HCT116 (cell line): ENCODE measurements at regions not wholly inside any gene's neighbourhood (a gene's known extent, or its start where the extent isn't known, plus 50 kb on each side); places are given as distances from the start of the nearest gene placed in this dataset.

ENCODE experiments used
- ATAC-seq: fragments of 200-7000 bp; cut with Tn5 transposase; 2 replicates; pipeline ENCODE4 v1.9.1; 2020; ENCODE audit warnings: mild to moderate bottlenecking, moderate library complexity
- BruUV-seq: library from RNA; stranded (reverse); fragments of 400-500 nt; replicated peaks from 2 replicates; lab custom pipeline; 2021; lab: Mats Ljungman, UMichigan
- CTCF ChIA-PET: fragments of 300-600 bp; sonication (Branson Sonifier 250); formaldehyde crosslinking; loops from one replicate; lab custom pipeline; 2021; ENCODE audit warnings: antibody characterized with exemption; lab: Charles Lee
- POLR2A ChIA-PET: fragments of 300-600, 350-600 bp; sonication (Branson Sonifier 250); formaldehyde crosslinking; loops from one replicate; lab custom pipeline; 2021; ENCODE audit warnings: antibody characterized with exemption; lab: Charles Lee
- RAD21 ChIA-PET, 2 experiments: fragments of 300-600 bp; sonication (Branson Sonifier 250); formaldehyde crosslinking; loops; one replicate each; lab custom pipeline; 2023; ENCODE audit warnings: low total read pairs in 2 of 2; ENCODE audit not compliant: uncharacterized antibody in 2 of 2, unreplicated experiment in 2 of 2, low non-redundant PET in 1 of 2; lab: Charles Lee
- DNase-seq: peaks from one replicate; pipeline ENCODE4 v3.0.0-alpha.2; 2010; ENCODE audit warnings: low read depth, low spot score
- H2AFZ ChIP-seq: fragments of 200-600 bp; shearing (Covaris generic), sonication (generic); 2 replicates; pipeline ENCODE4 v1.6.1; 2017; ENCODE audit warnings: low read depth, mixed run types, mixed read lengths, antibody characterized with exemption, low read length; ENCODE audit not compliant: poor library complexity, severe bottlenecking
- H3K27ac ChIP-seq: 2 replicates; pipeline ENCODE4 v1.5.1; 2012; ENCODE audit warnings: low read depth, low read length
- H3K27me3 ChIP-seq: fragments of 200-600 bp; sonication (generic); 2 replicates; pipeline ENCODE4 v1.6.1; 2016; ENCODE audit warnings: mixed run types, low read length, mixed read lengths; ENCODE audit not compliant: insufficient read depth
- H3K36me3 ChIP-seq, 2 experiments: fragments of 200-500 bp in 1 of 2; fragments of 200-600 bp in 1 of 2; sonication (Bioruptor generic) in 1 of 2; sonication (generic) in 1 of 2; 2 replicates each; pipeline versions ENCODE4 v1.5.1 to v1.6.1; 2014 to 2016; ENCODE audit warnings: low read length in 2 of 2, inconsistent platforms in 1 of 2, mixed read lengths in 1 of 2, mixed run types in 1 of 2; ENCODE audit not compliant: insufficient read depth in 2 of 2, control insufficient read depth in 1 of 2
- H3K4me1 ChIP-seq, 2 experiments: fragments of 200-600 bp in 1 of 2; sonication (generic) in 1 of 2; 2 replicates each; pipeline versions ENCODE4 v1.5.1 to v1.6.1; 2012 to 2017; ENCODE audit warnings: low read length in 2 of 2, inconsistent platforms in 1 of 2, mild to moderate bottlenecking in 1 of 2, mixed read lengths in 1 of 2, mixed run types in 1 of 2, moderate library complexity in 1 of 2; ENCODE audit not compliant: insufficient read depth in 2 of 2, control insufficient read depth in 1 of 2
- H3K4me2 ChIP-seq: fragments of 200-600 bp; sonication (generic); 2 replicates; pipeline ENCODE4 v1.6.1; 2017; ENCODE audit warnings: mixed run types, low read length, mixed read lengths
- H3K4me3 ChIP-seq, 2 experiments: fragments of 200-600 bp in 1 of 2; sonication (generic) in 1 of 2; replicated peaks in 1 of 2; 2 replicates each; pipeline ENCODE4 v1.5.1; 2011 to 2016; ENCODE audit warnings: low read length in 2 of 2, control low read depth in 1 of 2, low read depth in 1 of 2, mild to moderate bottlenecking in 1 of 2, mixed read lengths in 1 of 2, mixed run types in 1 of 2
- H3K79me2 ChIP-seq: fragments of 200-600 bp; sonication (generic); 2 replicates; pipeline ENCODE4 v1.6.1; 2017; ENCODE audit warnings: mild to moderate bottlenecking, mixed run types, low read length, moderate library complexity, mixed read lengths; ENCODE audit not compliant: insufficient read depth
- H3K9ac ChIP-seq: fragments of 200-600 bp; sonication (generic); 2 replicates; pipeline ENCODE4 v1.6.1; 2016; ENCODE audit warnings: low read length, mixed read lengths
- H3K9me2 ChIP-seq: fragments of 200-600 bp; sonication (generic), shearing (Covaris generic); 2 replicates; pipeline ENCODE4 v1.6.1; 2017; ENCODE audit warnings: mixed run types, mild to moderate bottlenecking, moderate library complexity; ENCODE audit not compliant: insufficient read depth
- H3K9me3 ChIP-seq, 2 experiments: fragments of 200-500 bp in 1 of 2; fragments of 200-600 bp in 1 of 2; sonication (Bioruptor generic) in 1 of 2; sonication (generic) in 1 of 2; 2 replicates each; pipeline ENCODE4 v1.6.1; 2014 to 2017; ENCODE audit warnings: low read length in 2 of 2, mixed read lengths in 2 of 2, inconsistent platforms in 1 of 2, low read depth in 1 of 2, mild to moderate bottlenecking in 1 of 2, mixed run types in 1 of 2, moderate library complexity in 1 of 2; ENCODE audit not compliant: control insufficient read depth in 1 of 2, insufficient read depth in 1 of 2
- H4K20me1 ChIP-seq: fragments of 200-600 bp; sonication (generic), shearing (Covaris generic); 2 replicates; pipeline ENCODE4 v1.6.1; 2017; ENCODE audit warnings: mixed run types, mild to moderate bottlenecking, moderate library complexity; ENCODE audit not compliant: insufficient read depth
- CEBPB ChIP-seq: IDR thresholded peaks from 2 replicates; pipeline ENCODE4 v1.6.1; 2012; ENCODE audit warnings: low read depth
- JUND ChIP-seq: IDR thresholded peaks from 2 replicates; pipeline ENCODE4 v1.6.1; 2012
- RAD21 ChIP-seq: IDR thresholded peaks from 2 replicates; pipeline ENCODE4 v1.6.1; 2012; ENCODE audit warnings: low read depth, mild to moderate bottlenecking
- REST ChIP-seq: IDR thresholded peaks from 2 replicates; pipeline ENCODE4 v1.6.1; 2012; ENCODE audit warnings: low read depth
- SIN3A ChIP-seq: IDR thresholded peaks from 2 replicates; pipeline ENCODE4 v1.6.1; 2012; ENCODE audit warnings: low read depth
- SP1 ChIP-seq: IDR thresholded peaks from 2 replicates; pipeline ENCODE4 v1.6.1; 2012; ENCODE audit warnings: low read depth
- ZBTB33 ChIP-seq: IDR thresholded peaks from 2 replicates; pipeline ENCODE4 v1.6.1; 2011; ENCODE audit warnings: mild to moderate bottlenecking, low read length, moderate library complexity; ENCODE audit not compliant: insufficient replicate concordance; ENCODE audit errors: extremely low read depth
- ZFX ChIP-seq: fragments of 450-650 bp; IDR thresholded peaks from 2 replicates; pipeline ENCODE4 v1.6.1; 2017
- intact Hi-C: fragments of 100-400 bp; cut with micrococcal nuclease; formaldehyde crosslinking; loops from 2 replicates; pipeline ENCODE4 v1.10.0; 2022

DNA sequence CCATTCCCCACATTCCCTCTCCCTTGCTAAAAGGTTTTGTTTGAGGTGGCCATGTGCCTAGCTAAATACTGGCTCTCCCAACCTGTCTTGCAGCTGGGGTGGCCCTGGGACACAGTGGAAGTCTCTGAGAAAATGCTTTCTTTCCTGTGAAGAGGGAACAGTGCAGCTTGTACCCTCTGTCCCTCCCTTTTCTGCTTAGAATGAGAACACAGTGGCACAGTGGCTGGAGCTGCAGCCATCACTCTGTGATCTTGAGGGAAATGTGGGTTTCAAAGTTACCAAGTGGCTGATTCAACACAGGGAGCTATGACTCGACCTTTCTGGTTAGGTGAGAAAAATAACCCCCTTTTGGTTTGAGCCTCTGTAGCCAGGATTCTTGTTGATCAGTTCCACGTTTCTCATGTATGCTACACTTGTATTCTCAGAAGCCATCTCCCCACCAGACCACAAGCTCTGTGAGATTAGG lies 62.7 kb upstream of the CARD11 start (continued):
- TF ChIP-seq ZBTB33, result no peak
- no peak for TF ChIP-seq CEBPB
- TF ChIP-seq ZFX, result no peak
- TF ChIP-seq SIN3A, result no peak
- TF ChIP-seq, all 23 proteins: peak for 0

- Histone ChIP-seq H3K27me3 (no peaks in the 10 kb centered on the region), H3K27ac (no peak overlapping the region), H3K4me3 (no peak overlapping the region), H3K4me1 (peaks cover 0 to 7% of the 10 kb centered on the region in 2 experiments; a peak in 2 of 4 replicates), H3K36me3 (no peaks in the 10 kb centered on the region)
- TF ChIP-seq CEBPB (no peak), SP1 (no peak), JUND (no peak), RAD21 (no peak), REST (no peak)
- TF ChIP-seq, all 23 proteins: peak for 0
- ChIA-PET RAD21 (no interaction called here), CTCF (no interaction called here), POLR2A (no interaction called here)
- H3K79me2 ChIP-seq, result no peaks in the 10 kb centered on the region
- H4K20me1 ChIP-seq, result no peaks in the 10 kb centered on the region
- H3K9ac ChIP-seq, result no peak overlapping the region
- no TSS peak for BruUV-seq
- no peak for ATAC-seq
- H3K9me3 ChIP-seq, result no peaks in the 10 kb centered on the region
- no peak overlapping the region for H2AFZ ChIP-seq
- intact Hi-C loops, result no loop called here
- no peak overlapping the region for H3K4me2 ChIP-seq
- DNase-seq, result no peak
- H3K9me2 ChIP-seq, result no peaks in the 10 kb centered on the region
These were observed 63.6 kb upstream of the CARD11 start for GRCh38 chr7:3107228-3107763.
